C4-2B (cell line): ENCODE measurements at regions not wholly inside any gene's neighbourhood (a gene's known extent, or its start where the extent isn't known, plus 50 kb on each side); places are given as distances from the start of the nearest gene placed in this dataset.

Source experiments
- H3K27ac ChIP-seq: fragments of 450-650 bp; 2 replicates; pipeline ENCODE4 v1.5.1; 2017
- CTCF ChIP-seq: fragments of 450-650 bp; conservative IDR thresholded peaks from 2 replicates; pipeline ENCODE4 v1.5.1; 2017; ENCODE audit warnings: mild to moderate bottlenecking
- ZFX ChIP-seq: fragments of 450-650 bp; IDR thresholded peaks from 2 replicates; pipeline ENCODE4 v1.6.1; 2017

- TF ChIP-seq ZFX: no peak
- no peak for TF ChIP-seq CTCF
- H3K27ac ChIP-seq: no peak overlapping the region
Observed at GRCh38 chr13:56102641-56103040, 1038.1 kb upstream of the PRR20A start.

GRCh38 chr13:56110751-56111150 lies 1030.0 kb upstream of the PRR20A start:
- TF ChIP-seq CTCF (no peak), ZFX (no peak)
- no peak overlapping the region for H3K27ac ChIP-seq

GRCh38 chr13:56134524-56134923 lies 1006.2 kb upstream of the PRR20A start:
- TF ChIP-seq CTCF: no peak
- no peak for TF ChIP-seq ZFX
- H3K27ac ChIP-seq: no peak overlapping the region

- no peak overlapping the region for H3K27ac ChIP-seq
- no peak for TF ChIP-seq CTCF
- no peak for TF ChIP-seq ZFX
Observed at GRCh38 chr13:56166864-56167263, 973.9 kb upstream of the PRR20A start.

GRCh38 chr13:56168581-56168980 lies 972.1 kb upstream of the PRR20A start:
- TF ChIP-seq ZFX (no peak), CTCF (no peak)
- H3K27ac ChIP-seq: no peak overlapping the region

GRCh38 chr13:56173346-56173745 lies 967.4 kb upstream of the PRR20A start:
- H3K27ac ChIP-seq: no peak overlapping the region
- TF ChIP-seq ZFX (no peak), CTCF (no peak)

- TF ChIP-seq ZFX (no peak), CTCF (no peak)
- H3K27ac ChIP-seq: no peak overlapping the region
Observed at GRCh38 chr13:56182598-56182997, 958.1 kb upstream of the PRR20A start.
